ENCODE measurements at regions not wholly inside any gene's neighbourhood (a gene's known extent, or its start where the extent isn't known, plus 50 kb on each side); places are given as distances from the start of the nearest gene placed in this dataset.

DNA sequence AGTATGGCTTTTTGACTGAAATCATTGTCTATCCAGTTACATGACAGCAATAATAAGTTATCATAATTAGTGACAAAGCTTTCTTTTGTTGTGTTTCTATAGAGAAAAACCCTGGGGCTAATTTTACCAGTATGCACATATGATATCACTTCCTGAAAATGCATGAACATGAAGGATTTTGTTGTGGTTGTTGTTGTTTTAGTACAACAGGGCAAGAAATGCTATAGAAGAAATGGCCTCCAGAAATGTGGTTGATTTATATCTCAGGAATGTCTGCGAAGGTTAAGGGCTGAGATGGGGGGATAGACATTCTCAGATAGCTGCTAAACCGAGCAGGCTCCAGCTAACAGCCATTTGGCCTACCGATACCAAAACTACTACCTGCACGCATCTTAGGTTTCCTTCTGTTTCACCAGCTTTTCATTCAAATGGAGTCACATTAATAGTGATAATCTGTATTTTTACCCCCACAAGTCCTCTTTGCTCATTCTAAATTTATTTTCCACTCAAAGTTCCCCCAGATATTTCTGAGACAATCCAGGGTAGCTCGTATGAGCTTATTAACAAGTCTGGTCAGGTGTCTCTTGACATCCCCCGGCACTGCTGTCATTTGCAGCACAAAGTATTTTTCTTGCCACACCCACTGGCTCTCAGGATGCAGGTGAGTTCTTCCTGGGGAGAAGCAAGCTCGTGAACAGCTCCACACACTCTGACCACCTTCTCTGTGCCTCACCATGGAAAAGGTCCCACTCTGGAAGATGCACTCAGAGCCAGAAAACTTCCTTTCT is 232.4 kb upstream of the GAS1 start:
- TF ChIP-seq, protein P1, sequence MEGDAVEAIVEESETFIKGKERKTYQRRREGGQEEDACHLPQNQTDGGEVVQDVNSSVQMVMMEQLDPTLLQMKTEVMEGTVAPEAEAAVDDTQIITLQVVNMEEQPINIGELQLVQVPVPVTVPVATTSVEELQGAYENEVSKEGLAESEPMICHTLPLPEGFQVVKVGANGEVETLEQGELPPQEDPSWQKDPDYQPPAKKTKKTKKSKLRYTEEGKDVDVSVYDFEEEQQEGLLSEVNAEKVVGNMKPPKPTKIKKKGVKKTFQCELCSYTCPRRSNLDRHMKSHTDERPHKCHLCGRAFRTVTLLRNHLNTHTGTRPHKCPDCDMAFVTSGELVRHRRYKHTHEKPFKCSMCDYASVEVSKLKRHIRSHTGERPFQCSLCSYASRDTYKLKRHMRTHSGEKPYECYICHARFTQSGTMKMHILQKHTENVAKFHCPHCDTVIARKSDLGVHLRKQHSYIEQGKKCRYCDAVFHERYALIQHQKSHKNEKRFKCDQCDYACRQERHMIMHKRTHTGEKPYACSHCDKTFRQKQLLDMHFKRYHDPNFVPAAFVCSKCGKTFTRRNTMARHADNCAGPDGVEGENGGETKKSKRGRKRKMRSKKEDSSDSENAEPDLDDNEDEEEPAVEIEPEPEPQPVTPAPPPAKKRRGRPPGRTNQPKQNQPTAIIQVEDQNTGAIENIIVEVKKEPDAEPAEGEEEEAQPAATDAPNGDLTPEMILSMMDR (conservative IDR thresholded peaks at IDR 0.05; ENCODE audit: low read length) = no peak
- TF ChIP-seq EZH2phosphoT487 (IDR thresholded peaks at IDR 0.05; ENCODE audit: borderline replicate concordance, low read depth, low read length) = no peak

Measured in OCI-LY7 (cell line).